Caco-2 (cell line): ENCODE measurements at regions not wholly inside any gene's neighbourhood (a gene's known extent, or its start where the extent isn't known, plus 50 kb on each side); places are given as distances from the start of the nearest gene placed in this dataset.

Experiments used
- BruUV-seq: library from RNA; stranded (reverse); fragments of 400-500 nt; replicated peaks from 2 replicates; lab custom pipeline; 2021; lab: Mats Ljungman, UMichigan
- CTCF ChIA-PET: fragments of 300-600 bp; sonication (Branson Sonifier 250); formaldehyde crosslinking; loops from one replicate; lab custom pipeline; 2022; ENCODE audit warnings: antibody characterized with exemption; lab: Charles Lee
- POLR2A ChIA-PET: fragments of 300-600 bp; sonication (Branson Sonifier 250); formaldehyde crosslinking; loops from one replicate; lab custom pipeline; 2022; ENCODE audit warnings: antibody characterized with exemption; lab: Charles Lee
- DNase-seq, 2 experiments: peaks; one replicate each; pipeline versions ENCODE4 v3.0.0 to v3.0.0-alpha.2; 2020 to 2022
- H3K27me3 ChIP-seq: replicated peaks from 2 replicates; pipeline ENCODE4 v1.6.0; 2011; ENCODE audit warnings: low read length; ENCODE audit not compliant: control insufficient read depth, insufficient read depth
- H3K36me3 ChIP-seq: 2 replicates; pipeline ENCODE4 v1.5.1; 2011; ENCODE audit warnings: low read length; ENCODE audit not compliant: control insufficient read depth, insufficient read depth
- H3K4me1 ChIP-seq: fragments of 250-450 bp; sonication (Bioruptor Pico); 2 replicates; pipeline ENCODE4 v1.5.1; 2020; ENCODE audit warnings: mild to moderate bottlenecking
- H3K4me3 ChIP-seq: 2 replicates; pipeline ENCODE4 v1.5.1; 2011; ENCODE audit warnings: low read depth, mild to moderate bottlenecking, control low read depth, low read length
- H3K9me3 ChIP-seq: fragments of 250-450 bp; sonication (Bioruptor Pico); 2 replicates; pipeline ENCODE4 v1.5.1; 2020; ENCODE audit warnings: mild to moderate bottlenecking, moderate library complexity
- H3K27ac Mint-ChIP-seq: one replicate; pipeline ENCODE4 v1.8.0; 2022; ENCODE audit warnings: mixed read lengths; ENCODE audit not compliant: unreplicated experiment
- H3K27me3 Mint-ChIP-seq: one replicate; pipeline ENCODE4 v1.8.0; 2022; ENCODE audit warnings: mixed read lengths; ENCODE audit not compliant: insufficient read depth, unreplicated experiment
- H3K36me3 Mint-ChIP-seq: one replicate; pipeline ENCODE4 v1.8.0; 2022; ENCODE audit warnings: mild to moderate bottlenecking, mixed read lengths; ENCODE audit not compliant: insufficient read depth, unreplicated experiment
- H3K4me1 Mint-ChIP-seq: one replicate; pipeline ENCODE4 v1.8.0; 2022; ENCODE audit warnings: low read depth, mixed read lengths; ENCODE audit not compliant: unreplicated experiment
- H3K4me3 Mint-ChIP-seq: one replicate; pipeline ENCODE4 v1.8.0; 2022; ENCODE audit warnings: mild to moderate bottlenecking, moderate library complexity, mixed read lengths; ENCODE audit not compliant: unreplicated experiment
- H3K9me3 Mint-ChIP-seq: one replicate; pipeline ENCODE4 v1.8.0; 2022; ENCODE audit warnings: mixed read lengths; ENCODE audit not compliant: unreplicated experiment
- intact Hi-C: fragments of 100-400 bp; cut with micrococcal nuclease; formaldehyde crosslinking; loops from one replicate; pipeline ENCODE4 v1.10.0; 2022; ENCODE audit not compliant: unreplicated experiment
- TF ChIP-seq, protein P1 (sequence below), 2 experiments: fragments of 200-600 bp in 1 of 2; IDR thresholded peaks; 1 replicate in 1 of 2; 2 replicates in 1 of 2; pipeline versions ENCODE4 v1.5.1 to v1.8.0; 2011 to 2022; ENCODE audit warnings: antibody characterized with exemption in 1 of 2, control low read depth in 1 of 2, inconsistent platforms in 1 of 2, low read depth in 1 of 2, low read length in 1 of 2, mild to moderate bottlenecking in 1 of 2, moderate library complexity in 1 of 2; ENCODE audit not compliant: insufficient read depth in 1 of 2, severe bottlenecking in 1 of 2, unreplicated experiment in 1 of 2

DNA sequence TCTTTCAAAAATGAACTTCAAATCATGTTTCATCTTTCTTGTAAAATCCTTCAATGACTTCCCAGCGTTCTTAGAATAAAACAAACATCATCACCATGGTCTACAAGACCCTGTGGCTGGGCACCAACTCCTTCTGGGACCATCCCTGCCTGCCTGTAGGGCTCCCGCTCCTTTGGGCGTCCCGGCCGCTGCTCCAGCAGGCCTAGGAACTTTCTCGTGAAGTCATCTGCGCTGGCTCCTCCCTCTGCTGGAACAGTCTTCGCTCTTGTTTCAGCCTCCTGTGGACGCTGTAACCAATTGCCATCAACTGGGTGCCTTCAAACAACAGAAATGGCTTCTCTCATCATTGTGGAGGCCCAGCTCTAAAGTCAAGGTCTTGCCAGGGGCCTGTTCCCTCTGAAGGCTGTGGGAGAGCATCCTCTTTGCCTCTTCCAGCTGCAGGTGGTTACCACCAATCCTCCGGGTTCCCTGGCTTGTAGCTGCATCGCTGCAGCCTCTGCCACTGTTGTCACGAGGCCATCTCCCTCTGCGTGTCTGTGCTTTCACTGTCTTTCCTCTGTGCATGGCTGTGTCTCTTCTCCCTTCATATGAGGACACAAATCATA is 185.5 kb upstream of the SDK2 start:
- H3K4me3 Mint-ChIP-seq, result no peak overlapping the region
- no peaks in the 10 kb centered on the region for H3K36me3 ChIP-seq
- ChIA-PET CTCF (no interaction called here), POLR2A (no interaction called here)
- TF ChIP-seq, protein P1, sequence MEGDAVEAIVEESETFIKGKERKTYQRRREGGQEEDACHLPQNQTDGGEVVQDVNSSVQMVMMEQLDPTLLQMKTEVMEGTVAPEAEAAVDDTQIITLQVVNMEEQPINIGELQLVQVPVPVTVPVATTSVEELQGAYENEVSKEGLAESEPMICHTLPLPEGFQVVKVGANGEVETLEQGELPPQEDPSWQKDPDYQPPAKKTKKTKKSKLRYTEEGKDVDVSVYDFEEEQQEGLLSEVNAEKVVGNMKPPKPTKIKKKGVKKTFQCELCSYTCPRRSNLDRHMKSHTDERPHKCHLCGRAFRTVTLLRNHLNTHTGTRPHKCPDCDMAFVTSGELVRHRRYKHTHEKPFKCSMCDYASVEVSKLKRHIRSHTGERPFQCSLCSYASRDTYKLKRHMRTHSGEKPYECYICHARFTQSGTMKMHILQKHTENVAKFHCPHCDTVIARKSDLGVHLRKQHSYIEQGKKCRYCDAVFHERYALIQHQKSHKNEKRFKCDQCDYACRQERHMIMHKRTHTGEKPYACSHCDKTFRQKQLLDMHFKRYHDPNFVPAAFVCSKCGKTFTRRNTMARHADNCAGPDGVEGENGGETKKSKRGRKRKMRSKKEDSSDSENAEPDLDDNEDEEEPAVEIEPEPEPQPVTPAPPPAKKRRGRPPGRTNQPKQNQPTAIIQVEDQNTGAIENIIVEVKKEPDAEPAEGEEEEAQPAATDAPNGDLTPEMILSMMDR (IDR thresholded peaks at IDR 0.05; ENCODE audit: insufficient read depth in 1 of 2, low read depth in 1 of 2, low read length in 1 of 2, severe bottlenecking in 1 of 2, unreplicated experiment in 1 of 2), result no peak
- H3K9me3 ChIP-seq, result no peaks in the 10 kb centered on the region
- H3K4me1 ChIP-seq, result peaks cover 12% of the 10 kb centered on the region
- H3K4me3 ChIP-seq, result no peak overlapping the region
- peaks cover 7% of the 10 kb centered on the region for H3K36me3 Mint-ChIP-seq
- peak in 1 of 2 experiments; percentile 9 for DNase-seq
- no peak overlapping the region for H3K27ac Mint-ChIP-seq
- no peaks in the 10 kb centered on the region for H3K9me3 Mint-ChIP-seq
- no TSS peak for BruUV-seq
- intact Hi-C loops, result loop anchor here (2.0 kb wide), 1 partner anchor 53 kb away; no protein-coding TSS in a partner anchor
- no peaks in the 10 kb centered on the region for H3K27me3 ChIP-seq
- peaks cover 21% of the 10 kb centered on the region for H3K4me1 Mint-ChIP-seq
- H3K27me3 Mint-ChIP-seq, result no peaks in the 10 kb centered on the region

DNA sequence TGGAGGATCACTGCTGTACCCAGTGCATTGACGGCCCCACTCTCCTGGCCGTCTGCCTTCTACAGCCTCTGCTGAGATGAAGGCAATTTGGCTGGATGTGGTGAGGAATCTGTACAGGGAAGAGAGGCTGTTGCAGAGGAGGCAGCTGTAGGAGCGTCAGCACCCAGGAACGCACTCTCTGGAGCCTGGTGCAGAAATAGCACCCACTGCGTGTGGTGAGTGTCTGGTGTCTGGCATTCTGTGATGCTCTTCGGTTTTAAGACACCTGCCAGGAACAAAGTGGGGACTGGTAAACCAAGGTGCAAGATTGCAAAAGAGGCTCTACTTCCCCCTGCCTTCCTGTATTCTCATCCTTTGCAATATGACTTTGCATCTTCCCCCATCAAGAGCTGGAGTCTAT is 187.5 kb upstream of the SDK2 start:
- CTCF ChIA-PET, result no interaction called here

DNA sequence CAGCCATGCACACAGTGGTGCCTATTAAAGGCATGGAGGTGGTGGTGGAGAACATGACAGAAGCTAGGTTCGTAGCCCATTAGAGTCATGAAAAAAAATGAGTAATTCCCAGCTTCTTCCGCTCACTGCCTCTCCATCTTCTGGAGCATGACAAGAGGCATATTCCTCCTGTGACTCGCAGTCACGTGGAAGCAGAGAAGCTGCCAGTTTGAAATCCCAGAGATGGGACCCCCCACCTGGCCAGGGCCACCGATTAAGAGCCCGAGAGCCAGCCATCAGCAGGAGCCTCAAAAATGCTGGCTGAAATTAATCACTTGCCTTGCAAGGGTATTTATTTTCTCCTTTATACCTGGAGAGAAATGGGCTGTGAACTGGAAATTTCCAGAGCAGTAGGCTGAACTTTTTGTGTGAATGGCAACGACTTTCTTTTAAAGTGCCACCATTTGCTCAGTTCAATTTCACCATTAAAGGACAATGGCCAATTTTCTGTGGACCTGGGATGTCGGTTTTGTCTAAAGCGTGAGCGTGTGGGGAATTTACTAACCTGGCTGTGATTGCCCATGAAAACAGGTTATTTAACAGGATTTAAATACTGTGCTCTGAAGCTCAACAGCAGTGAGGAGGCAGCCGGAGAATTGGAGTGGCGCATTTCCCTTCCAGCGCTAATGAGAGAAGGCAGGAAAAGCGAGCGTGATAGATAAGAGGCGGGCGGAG is 189.7 kb upstream of the SDK2 start:
- ChIA-PET CTCF (no interaction called here), POLR2A (no interaction called here)

More for the DNA sequence above, 187.5 kb upstream of the SDK2 start:
- no peak for DNase-seq
- Mint-ChIP-seq H3K4me3 (no peak overlapping the region), H3K9me3 (peaks cover 3% of the 10 kb centered on the region), H3K27ac (no peak overlapping the region), H3K27me3 (peaks cover 3% of the 10 kb centered on the region), H3K36me3 (peaks cover 7% of the 10 kb centered on the region), H3K4me1 (peaks cover 21% of the 10 kb centered on the region)
- Histone ChIP-seq H3K27me3 (no peaks in the 10 kb centered on the region), H3K9me3 (no peaks in the 10 kb centered on the region), H3K4me1 (peaks cover 12% of the 10 kb centered on the region), H3K4me3 (no peak overlapping the region), H3K36me3 (no peaks in the 10 kb centered on the region)
- intact Hi-C loops, result no loop called here
- TF ChIP-seq, protein P1 (IDR thresholded peaks at IDR 0.05; ENCODE audit: insufficient read depth in 1 of 2, low read depth in 1 of 2, low read length in 1 of 2, severe bottlenecking in 1 of 2, unreplicated experiment in 1 of 2), result no peak
- POLR2A ChIA-PET, result no interaction called here
- no TSS peak for BruUV-seq

More for the DNA sequence above, 189.7 kb upstream of the SDK2 start:
- Mint-ChIP-seq H3K27ac (peak overlapping the region; percentile 14), H3K4me1 (peaks cover 5% of the 10 kb centered on the region), H3K27me3 (peaks cover 8% of the 10 kb centered on the region), H3K9me3 (peaks cover 9% of the 10 kb centered on the region), H3K4me3 (no peak overlapping the region), H3K36me3 (peaks cover 7% of the 10 kb centered on the region)
- H3K4me3 ChIP-seq, result no peak overlapping the region
- no peak for DNase-seq
- no peaks in the 10 kb centered on the region for H3K4me1 ChIP-seq
- H3K27me3 ChIP-seq, result no peaks in the 10 kb centered on the region
- intact Hi-C loops, result no loop called here
- no TSS peak for BruUV-seq
- TF ChIP-seq, protein P1 (IDR thresholded peaks at IDR 0.05; ENCODE audit: insufficient read depth in 1 of 2, low read depth in 1 of 2, low read length in 1 of 2, severe bottlenecking in 1 of 2, unreplicated experiment in 1 of 2), result no peak
- H3K9me3 ChIP-seq, result no peaks in the 10 kb centered on the region; the same call in 1 of the 2 replicates
- H3K36me3 ChIP-seq, result no peaks in the 10 kb centered on the region
